NCI-H526 treated with DMSO at 0.1 percent for 48 hours (cell line): ENCODE measurements at regions not wholly inside any gene's neighbourhood (a gene's known extent, or its start where the extent isn't known, plus 50 kb on each side); places are given as distances from the start of the nearest gene placed in this dataset.

Source experiments
- DNase-seq: peaks from one replicate; lab custom pipeline; 2025; lab: John Stamatoyannopoulos, UW

GRCh38 chr11:70535191-70535971 is 137.1 kb downstream of the CTTN start:
- DNase-seq: no peak

DNA sequence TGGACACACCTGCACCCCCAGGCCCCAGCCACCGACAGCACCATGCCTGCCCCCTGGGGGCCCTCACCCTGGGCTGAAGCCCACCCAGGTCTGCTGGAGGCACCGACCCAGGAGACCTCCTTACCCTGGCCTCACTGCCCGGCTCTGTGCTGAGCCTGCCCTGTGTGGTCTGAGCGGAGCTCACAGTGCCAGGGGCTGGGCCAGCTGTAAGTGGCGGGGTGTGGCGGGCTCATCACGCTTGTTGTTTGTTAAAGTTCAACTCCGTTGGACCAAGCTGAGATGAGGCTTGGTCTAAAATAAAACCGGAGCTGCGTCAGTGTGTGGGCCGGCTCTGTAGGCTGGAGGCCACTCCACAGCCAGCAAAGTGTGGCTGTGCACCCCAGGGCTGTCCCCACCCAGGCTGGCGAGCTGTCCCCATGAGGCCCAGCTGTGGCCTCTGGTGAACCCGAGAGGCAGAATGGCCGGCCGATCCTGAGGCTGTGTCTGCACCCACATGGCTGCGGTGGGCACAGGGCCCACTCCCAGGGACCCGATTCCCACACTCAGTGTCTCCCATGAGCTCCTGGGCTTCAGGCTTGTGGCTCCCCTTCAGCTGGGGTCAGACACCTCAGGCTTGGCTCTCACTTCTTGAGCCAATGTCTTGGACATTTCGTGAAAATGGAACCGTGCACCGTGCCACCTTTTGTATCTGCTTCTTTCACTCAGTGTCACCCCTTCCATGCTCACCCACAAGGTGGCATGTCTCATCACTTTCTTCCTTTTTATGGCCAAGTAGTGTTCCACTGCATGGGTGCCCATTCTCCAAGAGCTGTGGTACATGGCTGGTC is 137.9 kb downstream of the CTTN start:
- no peak for DNase-seq

DNA sequence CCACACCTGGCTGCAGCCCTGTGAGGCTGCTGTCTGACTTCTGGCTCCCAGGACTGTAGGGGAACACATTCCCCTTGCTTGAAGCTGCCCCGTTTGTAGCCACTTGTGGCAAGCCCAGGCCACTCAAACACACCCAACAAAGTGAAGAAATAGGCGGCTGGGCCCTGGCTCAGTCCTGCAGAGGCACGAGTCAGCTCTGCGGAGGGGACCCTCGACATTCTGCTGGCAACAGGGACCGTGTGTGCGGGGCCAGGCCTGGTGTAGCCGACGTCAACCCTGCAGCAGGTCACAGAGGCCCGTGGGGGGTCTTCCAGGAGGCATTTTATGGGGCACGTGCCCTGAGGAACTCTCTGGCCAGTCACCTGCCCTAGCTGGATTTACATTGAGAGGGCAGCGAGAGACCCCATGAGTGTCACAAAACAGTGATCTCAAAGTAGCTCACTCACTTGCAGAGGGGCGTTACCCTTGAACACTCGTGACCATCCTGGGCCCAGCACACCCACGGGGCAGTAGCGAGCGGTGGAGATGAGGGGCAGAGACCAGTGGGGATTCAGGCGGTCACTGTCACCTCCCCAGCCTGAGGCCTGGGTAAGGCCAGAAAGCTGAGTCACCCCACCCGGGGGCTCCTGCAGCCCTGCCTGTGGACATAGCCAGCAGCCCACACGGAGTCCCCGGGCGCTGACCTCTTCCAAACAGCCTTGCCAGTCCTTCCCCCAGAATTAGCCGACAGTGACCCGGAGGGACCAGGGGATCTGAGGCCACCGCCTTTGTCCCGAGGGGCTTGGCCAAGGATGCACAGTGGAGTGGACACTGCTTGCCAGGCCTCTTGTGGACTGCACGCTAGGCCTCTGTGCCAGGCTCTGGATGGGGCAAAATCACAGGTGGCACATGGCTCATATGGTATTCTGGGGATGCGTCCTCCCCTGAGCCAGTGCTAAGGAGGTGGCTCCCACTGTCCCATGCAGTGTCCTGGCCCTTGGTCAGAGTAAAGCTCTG is 139.5 kb downstream of the CTTN start:
- DNase-seq: no peak

- no peak for DNase-seq
These were observed 140.5 kb downstream of the CTTN start for GRCh38 chr11:70538641-70539359.

- DNase-seq: no peak
These were observed 141.2 kb downstream of the CTTN start for GRCh38 chr11:70539360-70540095.

DNA sequence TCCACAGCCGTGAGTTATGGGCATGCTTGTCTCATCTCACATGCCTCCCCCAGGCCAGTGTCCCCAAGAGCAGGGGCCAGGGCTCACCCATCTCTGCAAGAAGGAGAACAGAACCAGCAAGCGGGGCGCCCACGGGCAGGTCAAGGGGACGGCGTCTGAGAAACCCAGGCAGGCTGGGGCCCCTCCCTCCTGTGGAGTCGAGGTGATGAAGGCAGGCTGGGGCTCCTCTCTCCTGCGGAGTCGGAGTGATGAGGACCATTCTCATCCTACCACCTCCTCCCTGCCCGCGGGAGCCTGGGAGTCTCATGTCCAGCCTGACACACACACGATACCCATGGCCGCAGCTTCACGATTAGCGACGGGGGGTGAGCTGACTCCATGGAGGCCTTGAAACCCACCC is 141.9 kb downstream of the CTTN start:
- no peak for DNase-seq

DNA sequence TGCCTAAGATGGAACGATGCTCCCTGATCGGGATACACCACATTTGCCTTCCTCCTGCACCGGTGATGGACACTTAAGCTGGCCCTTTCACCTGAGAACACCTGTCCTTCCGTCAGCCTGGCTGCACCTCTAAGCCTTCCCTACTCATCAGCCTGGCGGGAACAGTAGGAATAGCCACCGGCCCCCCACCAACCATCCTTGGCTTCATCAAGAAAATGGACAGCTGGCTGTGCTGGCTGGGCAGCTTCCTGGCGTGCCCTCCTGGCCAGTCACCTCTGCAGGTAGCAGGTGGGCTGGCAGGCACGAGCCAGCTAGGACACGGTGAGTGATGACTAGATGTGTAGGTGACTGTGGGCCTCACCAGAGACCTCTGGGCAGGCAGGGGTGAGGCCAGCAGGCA is 142.8 kb downstream of the CTTN start:
- no peak for DNase-seq

DNA sequence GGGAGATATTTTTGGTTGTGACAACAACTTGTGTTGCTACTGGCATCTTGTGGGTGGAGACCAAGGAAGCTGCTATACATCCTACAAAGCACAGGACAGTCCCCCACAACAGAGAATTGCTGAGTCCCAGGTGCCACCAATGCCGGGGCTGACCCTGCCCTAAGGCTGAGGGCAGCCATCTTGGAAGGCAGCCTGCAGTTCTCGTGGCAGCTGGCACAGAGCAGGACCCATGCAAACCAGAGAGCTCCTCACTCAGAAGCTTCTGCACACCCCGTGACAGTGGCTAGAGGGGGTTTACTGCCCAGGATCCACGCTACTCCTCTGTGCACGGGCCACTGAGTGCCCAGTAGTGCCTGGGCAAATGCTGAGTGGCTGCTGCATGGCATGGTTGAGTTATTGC is 143.4 kb downstream of the CTTN start:
- DNase-seq: no peak

- DNase-seq: no peak
These were observed 144.1 kb downstream of the CTTN start for GRCh38 chr11:70542406-70542805.

GRCh38 chr11:70542811-70543210 is 144.5 kb downstream of the CTTN start:
- DNase-seq: no peak

DNA sequence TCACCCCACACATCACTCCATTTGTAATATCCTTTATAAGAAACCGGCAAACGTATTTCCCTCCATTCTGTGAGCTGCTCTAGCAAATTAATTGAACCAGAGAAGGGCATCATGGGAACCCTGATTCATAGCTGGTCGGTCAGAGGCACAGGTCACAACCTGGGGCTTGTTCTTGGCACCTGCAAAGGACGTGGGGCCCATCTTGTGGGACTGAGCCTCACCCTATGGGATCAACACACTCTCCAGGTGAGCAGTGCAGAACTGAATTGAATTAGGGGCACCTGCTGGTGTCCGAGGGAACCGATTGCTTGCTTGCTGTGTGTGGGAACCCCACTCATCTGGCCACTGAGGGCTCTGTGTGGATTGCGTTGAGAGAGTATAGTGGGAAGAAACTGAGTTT is 145.3 kb downstream of the CTTN start:
- DNase-seq: no peak

- DNase-seq: no peak
These were observed 145.9 kb downstream of the CTTN start for GRCh38 chr11:70544067-70544773.

GRCh38 chr11:70544774-70545609 is 146.7 kb downstream of the CTTN start:
- DNase-seq: no peak

DNA sequence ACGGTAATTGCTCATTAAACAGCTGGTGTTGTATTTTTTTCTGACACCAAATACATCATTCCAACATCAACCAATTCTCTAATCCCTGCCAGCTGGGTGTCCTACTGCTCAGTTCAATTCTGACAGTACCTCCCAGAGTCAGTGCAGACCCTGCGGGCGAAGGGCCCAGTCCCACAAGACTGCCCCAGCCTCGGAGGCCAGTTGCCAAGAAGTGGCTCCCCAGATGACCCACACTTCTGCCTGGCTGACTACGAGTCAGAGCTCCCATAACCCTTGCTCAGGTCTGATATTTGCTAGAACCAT is 147.2 kb downstream of the CTTN start:
- DNase-seq: no peak

GRCh38 chr11:70546191-70546940 is 148.0 kb downstream of the CTTN start:
- DNase-seq: no peak

GRCh38 chr11:70547386-70547785 is 149.1 kb downstream of the CTTN start:
- DNase-seq: peak; percentile 49

GRCh38 chr11:70547821-70548670 is 149.7 kb downstream of the CTTN start:
- DNase-seq: peak; percentile 70

DNA sequence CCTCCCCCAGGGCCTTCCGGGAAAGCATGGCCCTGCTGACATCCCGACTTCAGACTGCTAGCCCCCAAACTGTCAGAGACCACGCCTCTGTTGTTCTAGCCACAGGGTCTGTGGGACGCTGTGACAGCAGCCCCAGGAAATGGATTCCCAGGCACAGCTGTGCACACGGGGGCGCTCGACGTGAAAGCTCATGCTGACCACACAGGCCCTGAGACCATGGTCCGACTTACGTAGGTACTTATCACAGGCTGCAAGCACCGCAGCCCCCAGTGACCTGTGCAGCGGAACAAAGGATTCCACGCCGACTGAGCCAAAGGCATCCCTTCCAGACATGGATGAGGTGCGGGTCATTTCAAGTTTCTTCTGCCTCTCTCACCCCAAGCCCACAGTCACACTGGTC is 150.6 kb downstream of the CTTN start:
- no peak for DNase-seq
